ENCODE measurements at regions not wholly inside any gene's neighbourhood (a gene's known extent, or its start where the extent isn't known, plus 50 kb on each side); places are given as distances from the start of the nearest gene placed in this dataset.

DNA sequence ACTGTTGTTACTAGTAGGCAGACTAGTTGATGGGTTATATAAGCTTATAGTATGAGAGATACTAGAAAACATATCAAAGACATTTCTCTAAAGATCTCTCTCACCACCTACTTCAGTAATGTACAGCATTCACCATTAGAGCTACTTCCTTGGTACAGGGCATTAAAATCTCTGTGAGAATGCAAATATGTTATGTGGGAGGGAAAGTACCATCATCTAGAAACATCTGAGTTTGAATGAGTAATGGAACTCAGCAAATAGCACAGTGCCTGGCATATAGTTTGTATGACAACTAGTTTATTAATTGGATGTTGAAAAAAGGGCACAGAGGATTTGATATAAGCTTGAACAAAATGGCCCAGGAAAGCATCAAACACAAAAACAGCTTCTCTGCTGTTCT lies 211.1 kb downstream of the GLUD2 start:
- DNase-seq (ENCODE audit: extremely low read depth in 1 of 4, low spot score in 3 of 4) (no peak), ATAC-seq (no peak), FAIRE-seq (no peak)
- intact Hi-C loops (cut with micrococcal nuclease): no loop called here
- in situ Hi-C loops (cut with MboI): no loop called here
- H3K27me3 ChIP-seq (ENCODE audit: control insufficient read depth in 2 of 2, insufficient read depth in 2 of 2, low read length in 2 of 2): no peaks in the 10 kb centered on the region
- no peak overlapping the region for H3K4me2 ChIP-seq (ENCODE audit: insufficient read depth, low read length)
- ChIA-PET POLR2A (no interaction called here), CTCF (ENCODE audit: low intra/inter-chr PET ratio) (no interaction called here)
- H2AFZ ChIP-seq (ENCODE audit: low read depth, low read length): no peak overlapping the region
- H3K36me3 ChIP-seq (ENCODE audit: control insufficient read depth, insufficient read depth, low read length): no peaks in the 10 kb centered on the region
- peaks cover 7% of the 10 kb centered on the region for H4K20me1 ChIP-seq (replicated peaks; ENCODE audit: control insufficient read depth, insufficient read depth, low read length)
- no peak overlapping the region for H3K9ac ChIP-seq (ENCODE audit: insufficient read depth in 1 of 2, low read depth in 2 of 2, low read length in 2 of 2)
- no peaks in the 10 kb centered on the region for H3K9me1 ChIP-seq (ENCODE audit: control insufficient read depth, insufficient read depth, low read length)
- no peak overlapping the region for H3K4me3 ChIP-seq
- TF ChIP-seq MYC (IDR thresholded peaks at IDR 0.05; ENCODE audit: low read depth, low read length): no peak
- TF ChIP-seq MYC (CRISPR knock-in tag; IDR thresholded peaks at IDR 0.05; ENCODE audit: borderline replicate concordance, low read depth): no peak
- TF ChIP-seq ZNF551 (CRISPR knock-in tag; IDR thresholded peaks at IDR 0.05): no peak
- TF ChIP-seq NFRKB (IDR thresholded peaks at IDR 0.05; ENCODE audit: low read depth): no peak
- no peak for TF ChIP-seq ZFP1 (CRISPR knock-in tag; IDR thresholded peaks at IDR 0.05)
- no peak for TF ChIP-seq PRPF4 (IDR thresholded peaks at IDR 0.05; ENCODE audit: insufficient read depth, low read depth, low read length, poor library complexity, severe bottlenecking)
- no peak for TF ChIP-seq GATA2 (CRISPR knock-in tag; IDR thresholded peaks at IDR 0.05)
- no peak for TF ChIP-seq NFATC3 (IDR thresholded peaks at IDR 0.05)
- TF ChIP-seq, protein P1, sequence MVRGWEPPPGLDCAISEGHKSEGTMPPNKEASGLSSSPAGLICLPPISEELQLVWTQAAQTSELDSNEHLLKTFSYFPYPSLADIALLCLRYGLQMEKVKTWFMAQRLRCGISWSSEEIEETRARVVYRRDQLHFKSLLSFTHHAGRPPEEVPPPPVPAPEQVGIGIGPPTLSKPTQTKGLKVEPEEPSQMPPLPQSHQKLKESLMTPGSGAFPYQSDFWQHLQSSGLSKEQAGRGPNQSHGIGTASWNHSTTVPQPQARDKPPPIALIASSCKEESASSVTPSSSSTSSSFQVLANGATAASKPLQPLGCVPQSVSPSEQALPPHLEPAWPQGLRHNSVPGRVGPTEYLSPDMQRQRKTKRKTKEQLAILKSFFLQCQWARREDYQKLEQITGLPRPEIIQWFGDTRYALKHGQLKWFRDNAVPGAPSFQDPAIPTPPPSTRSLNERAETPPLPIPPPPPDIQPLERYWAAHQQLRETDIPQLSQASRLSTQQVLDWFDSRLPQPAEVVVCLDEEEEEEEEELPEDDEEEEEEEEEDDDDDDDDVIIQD (CRISPR knock-in tag; IDR thresholded peaks at IDR 0.05): no peak
- no peak for TF ChIP-seq ZBTB8A (IDR thresholded peaks at IDR 0.05; ENCODE audit: partially characterized antibody)
- TF ChIP-seq ZNF347 (CRISPR knock-in tag; IDR thresholded peaks at IDR 0.05; ENCODE audit: low read depth): no peak
- TF ChIP-seq HNRNPLL (IDR thresholded peaks at IDR 0.05; ENCODE audit: low read depth, low read length, poor library complexity, severe bottlenecking): no peak
- TF ChIP-seq, protein P2, sequence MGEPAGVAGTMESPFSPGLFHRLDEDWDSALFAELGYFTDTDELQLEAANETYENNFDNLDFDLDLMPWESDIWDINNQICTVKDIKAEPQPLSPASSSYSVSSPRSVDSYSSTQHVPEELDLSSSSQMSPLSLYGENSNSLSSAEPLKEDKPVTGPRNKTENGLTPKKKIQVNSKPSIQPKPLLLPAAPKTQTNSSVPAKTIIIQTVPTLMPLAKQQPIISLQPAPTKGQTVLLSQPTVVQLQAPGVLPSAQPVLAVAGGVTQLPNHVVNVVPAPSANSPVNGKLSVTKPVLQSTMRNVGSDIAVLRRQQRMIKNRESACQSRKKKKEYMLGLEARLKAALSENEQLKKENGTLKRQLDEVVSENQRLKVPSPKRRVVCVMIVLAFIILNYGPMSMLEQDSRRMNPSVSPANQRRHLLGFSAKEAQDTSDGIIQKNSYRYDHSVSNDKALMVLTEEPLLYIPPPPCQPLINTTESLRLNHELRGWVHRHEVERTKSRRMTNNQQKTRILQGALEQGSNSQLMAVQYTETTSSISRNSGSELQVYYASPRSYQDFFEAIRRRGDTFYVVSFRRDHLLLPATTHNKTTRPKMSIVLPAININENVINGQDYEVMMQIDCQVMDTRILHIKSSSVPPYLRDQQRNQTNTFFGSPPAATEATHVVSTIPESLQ (CRISPR knock-in tag; IDR thresholded peaks at IDR 0.05): no peak
- TF ChIP-seq, protein P3, sequence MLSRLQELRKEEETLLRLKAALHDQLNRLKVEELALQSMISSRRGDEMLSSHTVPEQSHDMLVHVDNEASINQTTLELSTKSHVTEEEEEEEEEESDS (CRISPR knock-in tag; IDR thresholded peaks at IDR 0.05): no peak
- no peak for TF ChIP-seq ZC3H8 (IDR thresholded peaks at IDR 0.05)
- no peak for TF ChIP-seq ZNF140 (CRISPR knock-in tag; IDR thresholded peaks at IDR 0.05)
- TF ChIP-seq HNRNPL (IDR thresholded peaks at IDR 0.05; ENCODE audit: low read depth, low read length): no peak
- TF ChIP-seq CREBBP (IDR thresholded peaks at IDR 0.05; ENCODE audit: low read depth, low read length): no peak
- TF ChIP-seq FOXK2 (conservative IDR thresholded peaks at IDR 0.05 in 1 of 2, IDR thresholded peaks at IDR 0.05 in 1 of 2; ENCODE audit: low read depth in 2 of 2): no peak
- H3K4me1 ChIP-seq (replicated peaks in 1 of 2; ENCODE audit: control insufficient read depth in 2 of 2, insufficient read depth in 2 of 2, low read length in 2 of 2): peaks cover 0 to 7% of the 10 kb centered on the region in 2 experiments; a peak in 2 of 5 replicates
- H3K27ac ChIP-seq (ENCODE audit: extremely low read depth, low read depth, low read length): no peak overlapping the region
- BruUV-seq (replicated peaks): no TSS peak
- H3K79me2 ChIP-seq (ENCODE audit: control insufficient read depth, insufficient read depth, low read length): peaks cover 38% of the 10 kb centered on the region
- no peaks in the 10 kb centered on the region for H3K9me3 ChIP-seq (replicated peaks; ENCODE audit: control insufficient read depth, insufficient read depth, low read depth, low read length)

Measured in K562 (cell line).